Spleen (tissue), 11 donors: ENCODE measurements at regions not wholly inside any gene's neighbourhood (a gene's known extent, or its start where the extent isn't known, plus 50 kb on each side); places are given as distances from the start of the nearest gene placed in this dataset.

Source experiments
- DNase-seq: peaks from one replicate; pipeline ENCODE4 v3.0.0-alpha.2; 2020
- H3K27ac ChIP-seq, 8 donors: fragments of 200-600 bp; sonication (generic) in 7 of 8; 1 replicate in 4 of 8; 2 replicates in 4 of 8; pipeline versions ENCODE4 v1.5.0 to v1.8.0; 2016 to 2021; ENCODE audit warnings: inconsistent platforms in 4 of 8, mild to moderate bottlenecking in 4 of 8, moderate library complexity in 1 of 8
- H3K27me3 ChIP-seq, 7 donors: fragments of 200-600 bp; sonication (generic) in 6 of 7; replicated peaks in 1 of 7; 1 replicate in 4 of 7; 2 replicates in 3 of 7; pipeline versions ENCODE4 v1.5.0 to v1.8.0; 2016 to 2021; ENCODE audit warnings: inconsistent platforms in 3 of 7, mild to moderate bottlenecking in 1 of 7
- H3K36me3 ChIP-seq, 6 donors: fragments of 200-600 bp; sonication (generic) in 5 of 6; 1 replicate in 4 of 6; 2 replicates in 2 of 6; pipeline versions ENCODE4 v1.5.0 to v1.8.0; 2016 to 2021; ENCODE audit warnings: inconsistent platforms in 2 of 6
- H3K4me1 ChIP-seq, 6 donors: fragments of 200-600 bp; sonication (generic) in 5 of 6; 1 replicate in 3 of 6; 2 replicates in 3 of 6; pipeline versions ENCODE4 v1.5.0 to v1.8.0; 2016 to 2021; ENCODE audit warnings: inconsistent platforms in 3 of 6
- H3K4me3 ChIP-seq, 8 donors: fragments of 200-600 bp; sonication (generic) in 7 of 8; 1 replicate in 4 of 8; 2 replicates in 4 of 8; pipeline versions ENCODE4 v1.5.0 to v1.8.0; 2016 to 2021; ENCODE audit warnings: inconsistent platforms in 4 of 8, mild to moderate bottlenecking in 4 of 8, moderate library complexity in 2 of 8
- H3K9me3 ChIP-seq, 8 donors: fragments of 200-600 bp; sonication (generic) in 7 of 8; 1 replicate in 4 of 8; 2 replicates in 4 of 8; pipeline versions ENCODE4 v1.5.0 to v1.8.0; 2016 to 2021; ENCODE audit warnings: inconsistent platforms in 4 of 8
- POLR2A ChIP-seq, 3 donors: fragments of 450-650 bp; IDR thresholded peaks; one replicate each; pipeline ENCODE4 v1.5.1; 2017; ENCODE audit warnings: antibody characterized with exemption in 3 of 3, mild to moderate bottlenecking in 1 of 3
- POLR2AphosphoS5 ChIP-seq, 3 donors: sonication (generic); formaldehyde crosslinking; IDR thresholded peaks; one replicate each; pipeline ENCODE4 v1.5.1; 2017; ENCODE audit warnings: antibody characterized with exemption in 3 of 3
- WGBS, 5 donors: extraction: QIAGEN DNeasy Blood & Tissue Kit in 3 of 5; methylation state at CpG; one replicate each; pipeline versions ENCODE4 v1.1.5 to v1.1.7; 2013 to 2018; 5-methylcytosine and 5-hydroxymethylcytosine counted together
- intact Hi-C: fragments of 100-400 bp; cut with DNase I; formaldehyde crosslinking; loops from one replicate; pipeline ENCODE4 v1.15.0; 2023; ENCODE audit warnings: low total_unique reads
- TF ChIP-seq, protein P1 (sequence below), 11 experiments: fragments of 200-600 bp in 7 of 11; fragments of 450-650 bp in 4 of 11; sonication (generic) in 4 of 11; IDR thresholded peaks in 8 of 11; conservative IDR thresholded peaks in 3 of 11; 1 replicate in 7 of 11; 2 replicates in 4 of 11; pipeline versions ENCODE4 v1.4.0 to v1.8.0; 2016 to 2021; ENCODE audit warnings: antibody characterized with exemption in 11 of 11, inconsistent platforms in 4 of 11, mild to moderate bottlenecking in 1 of 11
- donor health status: healthy with polysubstance abuse.
- donor health status: DM: no; HTN: no; CAD: no; lungs with moderate emphysema.
- donor health status: DM: no; HTN: no; CAD: no.
- donor health status: Bipolar disorder and iron deficiency.
- donor health status: healthy.
- donor health status: DM: no; HTN: no; CAD: no.
- donor health status: DM: yes; HTN: yes; CAD: no.

DNA sequence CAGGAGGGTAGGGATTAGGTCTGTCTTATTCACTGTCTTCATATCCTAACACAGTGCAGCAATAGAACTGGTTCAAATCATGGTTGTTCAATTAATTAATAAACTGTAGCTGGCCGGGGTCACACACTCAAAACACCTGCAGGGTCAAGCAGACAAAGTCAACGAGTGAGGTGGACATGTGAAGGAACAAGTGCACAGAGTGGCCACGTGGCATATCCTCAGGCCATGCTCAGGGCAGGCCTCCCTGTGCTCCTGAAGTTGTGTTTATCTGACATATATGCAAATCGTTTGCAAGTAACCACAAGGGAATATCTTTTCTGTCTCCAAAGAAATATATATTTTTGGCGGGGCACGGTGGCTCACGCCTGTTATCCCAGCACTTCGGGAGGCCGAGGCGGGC is 98.5 kb upstream of the ZMIZ1 start:
- peaks cover 13 to 54% (median 38%) of the 10 kb centered on the region in 6 donors for H3K4me1 ChIP-seq
- peaks cover 0 to 42% (median 0%) of the 10 kb centered on the region in 7 donors for H3K27me3 ChIP-seq
- H3K9me3 ChIP-seq: no peaks in the 10 kb centered on the region
- no peak for DNase-seq
- TF ChIP-seq, protein P1, sequence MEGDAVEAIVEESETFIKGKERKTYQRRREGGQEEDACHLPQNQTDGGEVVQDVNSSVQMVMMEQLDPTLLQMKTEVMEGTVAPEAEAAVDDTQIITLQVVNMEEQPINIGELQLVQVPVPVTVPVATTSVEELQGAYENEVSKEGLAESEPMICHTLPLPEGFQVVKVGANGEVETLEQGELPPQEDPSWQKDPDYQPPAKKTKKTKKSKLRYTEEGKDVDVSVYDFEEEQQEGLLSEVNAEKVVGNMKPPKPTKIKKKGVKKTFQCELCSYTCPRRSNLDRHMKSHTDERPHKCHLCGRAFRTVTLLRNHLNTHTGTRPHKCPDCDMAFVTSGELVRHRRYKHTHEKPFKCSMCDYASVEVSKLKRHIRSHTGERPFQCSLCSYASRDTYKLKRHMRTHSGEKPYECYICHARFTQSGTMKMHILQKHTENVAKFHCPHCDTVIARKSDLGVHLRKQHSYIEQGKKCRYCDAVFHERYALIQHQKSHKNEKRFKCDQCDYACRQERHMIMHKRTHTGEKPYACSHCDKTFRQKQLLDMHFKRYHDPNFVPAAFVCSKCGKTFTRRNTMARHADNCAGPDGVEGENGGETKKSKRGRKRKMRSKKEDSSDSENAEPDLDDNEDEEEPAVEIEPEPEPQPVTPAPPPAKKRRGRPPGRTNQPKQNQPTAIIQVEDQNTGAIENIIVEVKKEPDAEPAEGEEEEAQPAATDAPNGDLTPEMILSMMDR (IDR thresholded peaks at IDR 0.05 in 8 of 11, conservative IDR thresholded peaks at IDR 0.05 in 3 of 11): no peak
- TF ChIP-seq POLR2AphosphoS5 (IDR thresholded peaks at IDR 0.05) (no peak), POLR2A (IDR thresholded peaks at IDR 0.05) (no peak)
- intact Hi-C loops: loop anchor here (5.0 kb wide), 1 partner anchor 97 kb away; the partner anchor contains the start of gene ZMIZ1
- no peak overlapping the region for H3K4me3 ChIP-seq
- WGBS, 5 donors: 83 to 90% (median 88%) methylated on average over 10 of the region's 10 CpGs
- H3K27ac ChIP-seq: no peak overlapping the region
- no peaks in the 10 kb centered on the region for H3K36me3 ChIP-seq

DNA sequence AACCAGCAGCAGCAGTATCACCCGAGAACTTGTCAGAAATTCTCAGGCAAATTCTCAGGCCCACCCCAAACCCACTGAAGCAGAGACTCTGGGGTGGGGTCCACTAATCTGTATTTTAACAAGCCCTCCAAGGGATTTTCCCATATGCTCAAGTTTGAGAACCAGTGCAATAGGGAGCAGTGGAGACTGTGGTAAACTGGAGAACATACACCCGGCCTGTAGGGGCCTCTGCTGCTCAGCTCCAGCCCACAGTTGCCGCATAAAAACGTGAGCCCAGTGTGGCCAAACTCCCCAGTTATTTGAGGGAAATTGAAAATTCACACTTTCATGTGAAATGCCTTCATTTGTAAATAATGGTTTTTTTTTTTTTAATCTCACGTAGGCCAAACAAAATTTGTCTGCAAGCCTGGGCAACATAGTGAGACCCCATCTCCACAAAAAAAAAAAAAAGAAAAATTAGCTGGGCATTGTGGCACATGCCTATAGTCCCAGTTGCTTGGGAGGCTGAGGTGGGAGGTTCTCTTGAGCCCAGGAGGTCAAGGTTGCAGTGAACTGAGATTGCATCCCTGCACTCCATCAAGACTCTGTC is 97.6 kb upstream of the ZMIZ1 start:
- no peak for DNase-seq
- 81 to 95% (median 89%) methylated on average over 5 of the region's 5 CpGs for WGBS, 5 donors
- H3K4me3 ChIP-seq: no peak overlapping the region
- TF ChIP-seq POLR2AphosphoS5 (IDR thresholded peaks at IDR 0.05) (no peak), POLR2A (IDR thresholded peaks at IDR 0.05) (no peak)
- TF ChIP-seq, protein P1 (IDR thresholded peaks at IDR 0.05 in 8 of 11, conservative IDR thresholded peaks at IDR 0.05 in 3 of 11): no peak
- peaks cover 13 to 54% (median 39%) of the 10 kb centered on the region in 6 donors for H3K4me1 ChIP-seq
- H3K27ac ChIP-seq: peak overlapping the region in 1 of 8 donors; percentile 94
- peaks cover 0 to 36% (median 0%) of the 10 kb centered on the region in 7 donors for H3K27me3 ChIP-seq
- H3K9me3 ChIP-seq: no peaks in the 10 kb centered on the region
- no peaks in the 10 kb centered on the region for H3K36me3 ChIP-seq
- intact Hi-C loops: loop anchor here (5.0 kb wide), 1 partner anchor 96 kb away; the partner anchor contains the start of gene ZMIZ1

DNA sequence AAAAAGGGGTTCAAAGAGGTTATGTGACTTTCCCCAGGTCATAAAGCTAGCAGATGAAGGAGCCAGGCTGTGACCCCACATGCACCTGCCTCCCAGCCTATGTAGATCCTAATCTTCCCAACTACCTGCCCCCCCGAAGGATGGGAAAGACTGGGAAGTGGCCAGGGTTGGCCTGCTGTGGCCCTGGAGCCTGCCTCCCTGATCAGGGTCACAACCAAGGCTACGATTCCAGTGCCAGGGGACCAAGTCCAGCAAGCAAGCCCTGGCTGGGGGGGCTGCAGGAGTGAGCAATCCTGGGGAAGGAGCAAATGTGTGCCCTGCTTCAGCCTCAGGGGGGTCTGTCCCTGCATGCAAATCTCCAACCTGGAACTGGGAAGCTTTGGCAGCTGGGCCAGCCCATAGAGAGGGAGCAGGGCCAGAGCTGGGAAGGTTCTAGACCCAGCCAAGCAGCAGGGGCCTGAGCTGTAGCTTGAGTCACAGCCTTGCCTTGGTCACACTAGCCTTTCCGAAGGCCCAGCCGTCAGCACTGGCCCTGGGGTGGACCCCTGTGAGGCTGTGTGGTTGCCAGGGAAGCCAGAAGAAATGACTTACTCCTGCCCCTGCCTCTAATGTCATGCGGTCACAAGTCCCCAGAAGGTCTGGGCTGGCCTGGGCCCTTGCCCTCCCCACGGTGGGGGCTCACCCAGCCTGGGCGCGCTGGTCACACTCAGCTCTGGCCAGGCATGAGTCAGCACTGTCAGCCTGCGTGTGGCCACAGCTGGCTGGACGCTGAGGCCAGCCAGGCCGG is 96.4 kb upstream of the ZMIZ1 start:
- peaks cover 13 to 59% (median 39%) of the 10 kb centered on the region in 6 donors for H3K4me1 ChIP-seq
- H3K27ac ChIP-seq: peak overlapping the region; percentile 65 to 94 (median 86)
- intact Hi-C loops: loop anchor here (5.0 kb wide), 1 partner anchor 95 kb away; the partner anchor contains the start of gene ZMIZ1
- TF ChIP-seq POLR2AphosphoS5 (IDR thresholded peaks at IDR 0.05): peak; percentile 30 to 68 (median 49)
- TF ChIP-seq POLR2A (IDR thresholded peaks at IDR 0.05): no peak
- 50 to 79% (median 65%) methylated on average over 9 to 11 of the region's 11 CpGs for WGBS, 5 donors
- no peaks in the 10 kb centered on the region for H3K36me3 ChIP-seq
- H3K9me3 ChIP-seq: no peaks in the 10 kb centered on the region
- no peak overlapping the region for H3K4me3 ChIP-seq
- DNase-seq: no peak
- H3K27me3 ChIP-seq: peaks cover 0 to 30% (median 0%) of the 10 kb centered on the region in 7 donors

DNA sequence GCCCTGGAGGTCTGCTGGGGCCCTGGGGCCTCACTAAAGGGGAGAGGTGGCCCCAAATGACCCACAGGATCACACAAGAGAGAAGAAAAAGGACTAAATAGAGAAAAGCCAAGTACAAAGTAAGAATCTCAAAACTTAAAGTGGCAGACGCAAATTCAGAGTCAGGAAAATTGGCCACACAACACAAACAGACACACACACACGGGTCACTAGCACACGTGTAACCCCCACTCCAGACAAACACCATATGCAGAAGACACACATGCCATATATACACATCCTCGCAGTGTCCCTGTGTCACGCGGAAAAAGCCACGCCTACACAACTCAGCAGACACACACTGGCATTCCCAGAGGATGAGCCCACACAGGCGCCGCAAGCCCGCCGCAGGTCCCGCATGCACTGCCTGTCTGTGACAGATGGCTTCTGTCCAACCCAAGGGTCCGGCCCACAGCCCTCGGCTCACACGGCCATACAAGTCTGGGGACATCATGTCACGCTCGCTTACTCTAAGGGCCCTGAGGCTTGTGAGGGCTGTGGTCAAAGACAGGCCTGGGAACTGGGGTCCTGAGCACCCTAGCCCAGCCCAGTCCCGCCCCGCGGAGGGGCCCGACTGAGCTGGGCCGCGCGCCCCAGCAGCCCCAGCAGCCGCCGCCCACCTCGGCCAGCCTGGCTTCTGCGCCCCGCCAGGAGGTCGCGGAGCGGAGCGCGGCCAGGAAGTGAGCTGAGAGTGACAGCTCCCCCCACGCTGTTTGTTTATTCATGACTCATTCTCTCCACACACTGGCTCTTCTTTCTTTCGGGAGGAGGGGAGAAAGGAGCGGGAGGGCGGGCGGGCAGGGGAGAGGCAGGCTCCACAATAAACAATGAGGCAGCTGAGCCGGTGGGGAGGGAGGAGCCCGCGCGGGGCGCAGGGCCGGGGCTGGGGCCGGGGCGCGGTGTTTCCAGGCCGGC is 95.5 kb upstream of the ZMIZ1 start:
- peak overlapping the region; percentile 30 to 76 (median 47) for H3K4me3 ChIP-seq
- no peaks in the 10 kb centered on the region for H3K36me3 ChIP-seq
- DNase-seq: peak; percentile 89
- H3K4me1 ChIP-seq: peaks cover 17 to 68% (median 39%) of the 10 kb centered on the region in 6 donors
- peak; percentile 69 to 87 (median 79) for TF ChIP-seq POLR2AphosphoS5 (IDR thresholded peaks at IDR 0.05)
- TF ChIP-seq POLR2A (IDR thresholded peaks at IDR 0.05): peak in 1 of 3 donors; percentile 30
- TF ChIP-seq, protein P1 (IDR thresholded peaks at IDR 0.05 in 8 of 11, conservative IDR thresholded peaks at IDR 0.05 in 3 of 11): no peak
- 11 to 45% (median 12%) methylated on average over 14 to 48 of the region's 49 CpGs for WGBS, 5 donors
- peak overlapping the region; percentile 65 to 94 (median 86) for H3K27ac ChIP-seq
- no peaks in the 10 kb centered on the region for H3K9me3 ChIP-seq
- peaks cover 0 to 30% (median 0%) of the 10 kb centered on the region in 7 donors for H3K27me3 ChIP-seq
- intact Hi-C loops: loop anchor here (5.0 kb wide), 1 partner anchor 94 kb away; the partner anchor contains the start of gene ZMIZ1
